NCI-H146 (cell line): ENCODE measurements at regions not wholly inside any gene's neighbourhood (a gene's known extent, or its start where the extent isn't known, plus 50 kb on each side); places are given as distances from the start of the nearest gene placed in this dataset.

Experiments
- DNase-seq: peaks from one replicate; lab custom pipeline; 2025; lab: John Stamatoyannopoulos, UW

DNA sequence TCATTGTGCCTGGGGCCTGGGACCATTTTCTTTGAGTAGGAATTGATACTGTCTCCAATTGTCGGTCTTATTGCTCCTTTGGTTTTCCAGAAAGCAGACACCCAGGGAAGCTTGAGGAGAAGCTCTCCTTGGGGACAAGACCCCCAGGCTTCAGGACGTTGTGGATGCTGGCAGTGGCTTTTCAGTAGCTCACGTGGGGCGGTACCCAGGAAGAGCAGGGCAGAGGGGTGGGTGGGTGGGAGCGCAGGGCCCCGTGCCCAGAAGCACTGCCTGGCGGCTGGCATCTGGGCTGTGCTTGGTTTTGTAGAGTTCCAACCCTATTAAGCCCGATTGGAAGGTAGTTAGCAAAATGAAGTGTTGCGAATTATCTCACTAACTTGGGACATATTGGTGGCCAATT, 374.2 kb upstream of the IRX1 start:
- no peak for DNase-seq

DNA sequence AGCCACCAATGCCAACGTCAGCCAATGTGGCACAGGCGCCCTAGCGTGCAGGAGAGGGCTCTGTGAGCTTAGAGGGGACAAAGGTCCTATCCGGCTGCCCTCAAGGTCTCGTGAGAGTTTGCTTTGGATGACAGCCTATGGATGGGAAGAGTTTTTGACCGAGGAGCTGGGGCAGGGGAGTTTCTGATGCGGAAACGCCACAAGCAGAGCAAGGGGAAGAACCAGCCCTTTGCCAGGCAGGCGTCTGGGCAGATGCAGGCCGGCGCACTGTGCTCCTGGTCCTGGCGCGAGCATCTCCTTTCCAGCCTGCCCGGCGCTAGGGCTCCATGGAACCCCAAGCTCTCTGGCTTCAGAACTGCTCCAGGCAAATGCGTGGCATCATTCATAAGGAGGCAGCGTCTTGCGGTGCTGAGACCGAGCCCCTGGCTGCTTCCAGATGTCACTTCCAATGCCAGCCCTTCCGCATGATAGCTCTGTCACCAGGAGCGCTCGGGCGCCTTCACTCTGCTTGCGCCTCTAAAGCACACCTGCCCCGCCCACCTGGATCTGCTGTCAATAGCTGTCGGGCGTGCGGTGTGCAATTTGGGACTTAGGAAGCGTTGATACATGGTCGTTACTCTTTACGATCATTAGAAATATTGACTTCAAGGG, 374.9 kb upstream of the IRX1 start:
- DNase-seq: no peak

DNA sequence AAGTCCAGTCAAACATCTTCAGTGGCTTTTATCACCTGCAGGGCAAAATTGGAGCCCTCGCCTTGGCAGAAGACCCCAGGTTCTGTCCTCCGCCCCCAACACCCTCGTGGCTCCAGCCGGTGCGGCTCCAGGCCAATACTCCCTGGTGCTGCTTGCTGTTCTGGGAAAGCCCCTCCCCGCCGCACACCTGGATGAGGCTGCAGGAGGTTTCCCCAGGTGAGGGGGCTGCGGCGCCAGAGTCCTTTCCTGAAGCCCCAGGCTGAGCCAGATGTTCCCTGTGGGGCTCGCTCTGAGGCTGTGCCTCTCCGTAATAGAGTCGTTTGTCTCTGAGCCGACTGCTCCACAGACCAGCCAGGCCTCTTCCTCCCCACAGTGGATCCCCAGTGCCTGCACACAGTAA, 375.4 kb upstream of the IRX1 start:
- no peak for DNase-seq

DNA sequence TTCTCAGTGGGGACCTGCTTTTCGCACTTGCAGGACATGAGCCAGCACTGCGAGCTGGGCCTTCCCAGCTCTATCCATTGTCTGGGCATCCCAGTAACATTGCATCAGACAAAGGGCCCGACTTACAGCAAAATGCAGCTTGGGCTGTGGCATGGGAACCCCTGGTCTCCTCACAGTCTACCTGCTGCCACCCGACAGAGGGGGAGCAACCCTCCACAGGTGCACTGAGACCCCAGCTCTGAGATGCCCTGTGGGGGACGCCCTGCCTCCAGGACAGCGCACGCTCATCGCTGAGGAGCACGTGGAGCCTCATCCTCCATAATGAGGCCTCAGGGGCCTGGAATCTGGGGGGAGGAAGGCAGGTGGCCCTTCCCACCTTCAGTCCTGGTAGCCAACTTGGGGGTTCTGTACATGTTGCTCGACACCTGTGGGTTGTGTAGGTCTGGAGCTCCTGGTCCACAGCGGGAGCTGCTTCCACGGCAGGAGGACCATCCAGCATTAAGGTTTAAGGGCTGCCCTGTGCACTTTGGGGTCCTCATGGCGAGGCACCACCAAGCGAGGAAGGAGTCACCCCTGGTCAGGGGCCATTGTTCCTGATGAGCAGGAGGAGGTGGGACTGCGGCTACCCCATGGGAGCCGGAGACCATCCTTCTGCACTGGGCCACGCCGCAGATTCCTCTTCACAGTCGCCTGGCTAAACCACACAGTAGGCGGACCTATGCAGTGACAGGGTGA, 376.5 kb upstream of the IRX1 start:
- DNase-seq: no peak

DNA sequence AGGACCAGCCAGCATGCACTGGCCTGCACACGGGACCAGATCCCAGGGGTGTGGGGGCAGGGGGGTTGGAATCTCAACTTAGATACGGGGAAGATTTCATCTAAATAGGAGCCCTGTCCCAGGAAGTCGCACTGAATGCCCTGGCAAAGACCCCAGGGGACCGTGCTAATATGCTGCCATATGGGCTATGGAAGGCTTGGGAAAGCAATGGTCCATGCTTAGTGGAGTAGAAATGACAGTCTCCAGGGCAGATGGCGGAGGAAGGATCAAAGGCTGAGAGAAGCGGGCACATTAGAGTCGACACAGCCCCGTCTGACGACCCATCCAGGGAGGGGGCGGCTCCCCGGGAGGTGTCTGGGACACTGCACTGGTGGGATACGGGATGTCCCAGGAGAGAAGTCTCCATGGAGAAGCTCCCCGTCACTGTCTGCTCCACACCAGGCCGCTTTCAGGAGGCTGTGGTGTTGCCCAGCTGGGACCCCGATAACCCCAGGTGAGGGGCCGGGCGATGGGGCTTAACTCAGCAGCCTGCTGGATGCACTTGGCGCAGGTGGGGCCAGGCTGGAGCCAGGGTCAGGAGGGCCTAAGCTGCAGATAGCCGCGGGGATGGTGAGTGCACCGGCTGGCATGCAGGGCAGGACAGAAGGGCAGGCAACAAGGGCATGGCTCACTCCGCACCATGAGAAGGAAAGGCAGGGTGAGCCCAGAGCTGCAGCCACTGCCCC, 377.7 kb upstream of the IRX1 start:
- DNase-seq: no peak

DNA sequence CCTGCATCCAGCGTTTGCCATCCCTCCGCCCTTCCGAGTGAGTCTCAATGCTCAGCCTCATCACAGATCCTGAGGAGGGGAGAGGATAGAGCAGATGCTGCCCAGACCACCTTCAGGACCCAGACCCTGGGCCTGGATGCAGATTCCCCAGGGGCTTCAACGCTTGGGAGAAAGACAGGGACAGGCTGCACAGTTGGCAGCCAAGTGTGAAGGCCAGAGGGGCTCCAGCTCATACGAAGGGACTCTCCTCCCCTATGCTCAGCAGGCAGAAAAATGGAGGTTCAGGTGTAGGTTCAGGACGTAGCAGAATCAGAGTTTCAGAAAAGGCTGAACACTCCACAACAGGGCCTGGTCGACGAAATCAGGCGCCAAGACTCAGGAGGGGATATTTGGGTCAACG, 378.5 kb upstream of the IRX1 start:
- DNase-seq: no peak

DNA sequence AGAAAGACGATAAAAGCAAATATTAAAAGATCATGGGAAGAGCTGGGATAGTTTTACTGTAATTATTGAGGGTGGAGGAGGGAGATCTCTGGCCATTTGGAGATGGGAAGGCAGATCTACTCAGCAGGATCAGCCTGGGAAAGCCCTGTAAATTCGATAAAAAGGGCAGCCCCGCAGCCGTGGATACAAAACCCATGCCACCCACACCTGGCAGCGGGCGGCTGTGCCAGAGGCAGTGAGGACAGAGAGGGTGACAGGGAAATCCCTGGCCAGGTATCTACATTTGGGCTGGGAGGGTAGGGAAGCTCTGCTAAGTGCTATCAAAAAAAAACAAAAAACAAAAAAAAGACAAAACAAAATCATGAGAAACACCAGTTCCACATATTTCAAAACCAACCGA, 379.2 kb upstream of the IRX1 start:
- DNase-seq: no peak

DNA sequence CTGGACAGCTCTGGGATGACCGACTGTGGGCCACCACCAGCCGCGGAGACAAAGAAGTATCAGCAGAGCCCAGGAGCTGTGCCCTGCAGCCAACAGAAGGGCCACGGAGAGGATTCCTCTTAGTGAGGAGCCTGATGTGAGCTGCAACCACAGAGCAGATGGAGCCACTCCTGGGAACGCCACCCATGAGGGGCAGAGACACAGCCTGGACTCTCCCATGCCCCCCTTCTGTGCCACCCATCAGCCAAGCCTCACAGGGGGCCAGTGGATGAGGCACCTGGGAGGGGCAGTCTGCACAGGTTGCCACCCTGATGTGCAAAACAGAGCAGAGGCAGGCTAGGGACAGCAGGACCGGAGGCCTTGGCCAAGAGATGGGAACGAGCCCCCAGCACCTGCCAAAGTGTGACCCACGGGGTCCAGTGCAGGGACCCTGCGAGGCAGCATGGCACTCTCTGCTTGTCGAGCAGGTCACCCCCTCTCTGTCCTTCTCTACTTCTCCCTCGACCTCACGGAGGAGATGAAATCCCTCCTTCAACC, 380.7 kb upstream of the IRX1 start:
- no peak for DNase-seq

DNA sequence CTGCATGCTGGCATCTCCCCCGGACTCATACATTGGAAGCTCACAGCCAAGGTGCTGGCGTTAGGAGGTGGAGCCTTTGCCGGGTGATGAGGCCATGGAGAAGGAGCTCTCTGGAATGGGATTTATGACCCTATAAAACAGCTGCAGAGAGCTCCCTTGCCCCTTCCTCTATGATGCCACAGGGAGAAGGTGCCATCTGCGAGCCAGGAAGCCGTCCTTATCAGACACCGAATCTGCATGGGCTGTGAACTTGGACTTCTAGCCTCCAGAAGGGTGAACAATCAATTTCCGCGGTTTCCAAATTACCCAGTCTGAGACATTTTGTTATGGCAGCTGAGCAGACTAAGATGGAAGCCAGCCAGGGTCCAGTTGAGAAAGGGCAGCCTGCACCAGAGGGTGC, 381.2 kb upstream of the IRX1 start:
- no peak for DNase-seq

DNA sequence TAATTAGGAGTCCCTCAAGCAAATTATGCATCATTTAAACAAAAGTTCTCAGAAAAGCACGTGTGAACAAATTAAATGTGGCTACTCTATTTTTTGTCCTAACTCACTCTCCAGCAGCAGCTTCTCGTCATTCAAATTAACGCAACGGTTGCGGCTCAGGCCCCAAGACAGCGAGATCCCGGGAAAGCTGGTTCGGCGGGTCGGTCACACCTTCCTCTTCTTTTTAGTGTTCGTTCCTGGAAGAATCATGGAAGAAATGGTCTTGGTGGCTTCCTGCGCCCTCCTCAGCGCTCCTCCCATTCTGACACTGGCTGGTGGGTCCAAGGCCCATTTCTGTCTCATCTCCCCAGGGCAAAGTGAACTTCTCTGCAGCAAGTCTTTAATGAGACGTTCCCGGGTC, 382.8 kb upstream of the IRX1 start:
- no peak for DNase-seq

DNA sequence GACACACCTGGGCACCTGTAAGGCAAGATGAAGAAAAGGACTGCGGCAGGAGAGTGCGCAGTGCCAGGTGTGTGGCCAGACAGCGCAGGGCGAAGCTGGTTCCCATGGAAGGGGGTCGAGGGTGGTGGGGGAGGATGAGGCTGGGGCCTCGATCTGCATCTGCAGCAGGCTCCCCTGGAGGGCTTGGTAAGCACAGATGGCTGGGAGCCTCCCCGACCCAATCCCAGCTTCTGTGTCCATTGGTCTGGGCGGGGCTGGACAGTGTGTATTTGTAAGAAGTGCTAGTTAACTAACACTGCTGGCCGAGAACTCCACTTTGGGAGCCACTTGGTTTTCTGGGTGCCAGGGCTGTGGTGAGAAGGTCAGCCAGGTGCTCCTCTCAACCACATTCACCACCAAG, 385.1 kb upstream of the IRX1 start:
- DNase-seq: no peak

DNA sequence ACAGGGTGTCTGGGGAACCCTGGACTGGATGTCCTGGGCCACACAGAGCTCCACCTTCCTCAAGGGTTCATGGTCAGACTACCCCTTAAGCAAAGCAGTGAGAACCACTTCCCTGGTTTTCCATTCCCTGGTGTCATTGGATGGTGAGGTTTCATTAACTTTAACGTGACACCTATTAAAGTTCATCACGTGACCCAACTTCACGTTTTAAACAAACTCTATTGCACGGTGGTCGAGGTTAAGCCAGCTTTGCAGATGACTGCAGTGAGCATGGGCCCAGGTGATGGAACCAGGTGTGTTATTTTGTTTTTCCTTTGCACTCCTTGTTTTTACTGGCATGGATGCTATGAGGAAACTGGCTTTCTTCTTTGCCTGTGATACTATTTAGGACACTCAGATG, 385.7 kb upstream of the IRX1 start:
- DNase-seq: no peak

DNA sequence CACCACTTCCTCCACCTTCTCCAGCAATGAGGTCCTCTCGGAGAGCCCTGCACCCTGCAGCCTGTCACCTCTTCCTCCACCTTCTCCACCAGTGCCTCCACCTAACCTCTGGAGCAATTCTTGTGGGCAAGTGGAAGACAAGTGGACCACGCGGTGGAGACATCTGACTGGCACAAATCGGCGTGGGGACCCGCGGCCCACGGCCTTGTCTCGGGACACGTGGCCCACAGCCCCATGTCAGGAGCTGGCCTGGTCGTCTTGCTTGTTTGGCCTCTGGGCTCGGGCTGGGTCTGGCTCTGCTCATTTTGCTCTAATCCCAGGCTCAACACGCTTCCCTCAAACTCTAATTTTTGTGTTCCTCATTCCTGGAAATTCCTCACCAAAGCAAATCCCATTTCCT, 393.1 kb upstream of the IRX1 start:
- no peak for DNase-seq

DNA sequence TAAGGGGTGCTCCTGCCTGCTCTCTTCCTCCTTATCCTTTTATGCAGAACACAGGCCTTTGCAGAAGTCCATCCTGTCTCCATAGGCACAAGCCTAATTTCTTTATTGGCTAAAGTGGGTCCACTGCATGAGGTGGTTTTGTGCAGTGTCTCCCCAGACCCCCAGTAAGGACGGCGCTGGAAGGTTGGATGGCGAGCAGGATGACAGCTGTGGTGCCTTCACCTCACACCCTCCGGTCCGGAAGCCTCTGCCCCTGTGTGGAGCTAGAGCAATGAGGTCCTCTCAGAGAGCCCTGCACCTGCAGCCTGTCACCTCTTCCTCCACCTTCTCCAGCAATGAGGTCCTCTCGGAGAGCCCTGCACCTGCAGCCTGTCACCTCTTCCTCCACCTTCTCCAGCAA, 393.7 kb upstream of the IRX1 start:
- DNase-seq: no peak

DNA sequence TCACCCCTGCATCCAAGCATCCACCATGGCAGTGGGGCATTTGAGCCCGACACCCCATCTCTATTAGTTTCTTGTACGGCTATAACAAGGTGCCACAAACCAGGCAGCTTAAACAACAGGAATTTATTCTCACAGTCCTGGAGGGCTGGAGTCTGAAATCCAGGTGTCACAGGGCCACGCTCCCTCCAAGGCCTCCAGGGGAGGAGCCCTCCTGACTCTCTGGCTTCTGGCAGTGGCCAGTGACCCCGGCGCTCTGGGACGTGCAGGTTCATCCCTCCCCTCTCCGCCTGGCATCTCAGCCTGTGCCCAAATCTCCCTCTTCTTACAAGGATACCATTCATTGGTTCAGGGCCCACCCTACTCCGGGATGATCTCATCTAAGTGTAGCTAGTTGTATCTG, 394.5 kb upstream of the IRX1 start:
- DNase-seq: no peak

DNA sequence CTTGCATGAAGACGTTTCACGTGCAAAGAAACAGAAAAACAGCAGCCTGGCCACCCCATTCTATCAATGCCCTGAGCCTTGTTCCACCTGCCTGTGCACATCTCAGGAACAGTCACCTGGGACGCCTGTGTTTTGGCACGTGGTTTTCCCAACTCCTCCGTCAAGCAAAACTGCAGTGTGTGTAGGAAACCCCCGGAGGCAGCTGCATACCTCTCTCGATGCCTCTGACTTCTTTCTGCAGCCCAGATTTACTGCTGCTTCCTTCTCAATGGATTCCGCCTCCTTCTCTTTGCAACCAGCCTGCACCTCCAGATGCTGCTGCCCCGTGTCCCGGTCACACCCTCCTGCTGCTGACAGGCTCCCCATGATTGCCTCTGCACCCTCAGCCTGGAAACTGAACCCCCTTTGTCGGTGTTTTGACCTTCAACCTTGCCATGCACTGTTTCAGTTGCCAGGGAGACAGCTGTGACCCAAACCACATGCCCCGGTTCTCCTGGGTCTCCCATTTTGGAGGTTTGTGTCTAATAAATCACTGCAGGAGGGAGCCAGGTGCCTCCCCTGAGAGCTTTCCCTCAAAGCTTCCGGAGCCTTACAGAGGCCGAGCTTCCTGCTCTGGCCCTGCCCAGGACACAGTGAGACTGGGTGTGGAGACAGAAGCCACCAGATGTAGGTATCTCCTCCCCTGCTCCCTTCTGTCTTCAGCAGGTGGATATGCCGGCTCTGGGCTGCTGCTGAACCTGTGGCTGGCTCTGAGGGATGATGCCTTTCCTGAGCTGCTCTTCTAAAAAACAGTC, 395.5 kb upstream of the IRX1 start:
- no peak for DNase-seq

DNA sequence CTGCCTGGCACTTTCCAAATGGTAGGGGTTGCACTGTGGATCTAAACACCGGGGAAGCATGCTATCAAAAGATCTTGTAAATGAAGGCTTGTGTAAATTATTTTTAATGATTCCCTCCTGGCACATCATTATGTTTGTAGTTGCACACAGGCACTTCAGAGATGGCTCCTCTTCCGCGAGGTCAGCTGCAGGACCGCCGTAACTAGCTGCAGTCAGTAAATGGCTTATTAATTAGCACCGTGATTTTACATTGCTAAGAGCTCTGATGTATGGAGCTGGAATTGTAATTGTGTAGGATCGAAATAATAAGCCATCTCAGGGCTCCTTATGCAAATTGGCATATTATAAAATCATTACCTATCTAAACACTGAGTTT, 397.6 kb upstream of the IRX1 start:
- no peak for DNase-seq

DNA sequence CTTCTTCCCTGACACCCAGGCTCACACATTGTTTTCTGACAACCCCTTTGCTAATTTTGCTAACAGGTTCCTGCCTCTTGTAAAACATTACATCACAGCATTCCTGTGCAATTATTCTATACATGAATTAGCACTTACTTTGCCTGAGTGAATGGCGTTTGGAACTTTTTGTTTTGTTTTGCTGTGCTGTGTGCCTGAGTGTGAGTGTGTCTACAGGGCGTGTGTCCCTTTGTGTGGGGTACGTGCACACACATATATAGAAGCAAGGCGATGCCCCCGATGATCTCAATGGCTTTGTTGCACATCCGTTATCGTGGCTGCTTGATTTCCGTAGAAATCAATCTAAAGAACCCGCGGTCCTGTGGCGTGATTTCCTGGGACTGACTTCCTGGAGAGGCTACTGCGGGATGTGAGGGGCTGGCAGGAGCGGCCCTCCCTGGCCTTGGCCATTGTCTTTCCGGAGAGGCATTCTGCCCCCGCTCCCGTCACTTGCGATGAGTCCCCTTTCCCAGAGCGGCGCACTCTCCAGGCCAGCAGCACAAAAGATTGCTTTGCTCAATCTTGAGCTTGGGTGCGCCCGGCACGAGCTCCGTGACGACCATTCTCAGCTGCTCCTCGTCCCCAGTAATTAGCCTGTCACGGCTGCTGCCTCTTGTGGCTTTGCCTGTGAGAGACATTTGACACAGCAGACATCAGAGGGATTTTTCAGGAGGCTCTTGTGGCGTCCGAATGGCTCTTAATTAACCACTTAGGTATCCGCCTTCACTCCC, 398.1 kb upstream of the IRX1 start:
- no peak for DNase-seq

DNA sequence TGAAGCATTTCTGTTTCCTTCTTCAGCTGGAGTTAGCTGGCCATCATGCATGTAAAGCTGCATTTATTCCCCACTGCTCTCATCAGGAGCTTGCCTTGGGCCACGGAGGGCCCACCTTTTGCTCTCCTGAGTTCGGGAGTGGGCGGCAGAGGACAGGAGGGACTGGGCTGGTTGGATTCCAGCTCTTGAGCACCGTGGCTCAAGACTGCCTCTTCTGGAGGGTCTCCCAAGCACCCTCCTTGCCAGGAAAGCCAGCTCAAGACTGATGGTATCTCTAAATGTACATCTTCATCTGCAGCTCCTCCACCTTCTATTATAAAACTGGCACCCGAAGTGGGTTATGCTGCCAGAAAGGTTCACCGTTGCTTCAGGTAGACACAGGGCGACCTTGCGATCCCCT, 399.6 kb upstream of the IRX1 start:
- DNase-seq: no peak

DNA sequence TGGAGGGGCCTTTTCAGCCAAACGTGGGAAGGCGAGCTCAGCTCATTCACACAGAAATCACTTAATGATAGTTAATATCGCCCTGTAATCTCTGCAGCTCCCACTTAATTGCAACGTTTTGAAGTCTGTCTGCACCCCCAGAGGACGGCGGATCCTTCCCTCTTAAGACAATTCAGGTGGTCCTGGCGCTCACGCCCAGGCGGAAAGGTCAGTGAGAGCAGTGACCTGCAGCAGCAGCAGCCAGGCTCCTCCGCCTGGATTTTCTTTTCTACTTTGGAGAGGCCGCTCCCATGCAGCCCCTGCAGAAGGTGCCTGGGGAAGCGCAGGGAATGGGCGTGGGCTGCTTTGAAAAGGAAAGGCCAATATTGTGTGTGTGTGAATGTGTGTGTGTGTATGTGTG, 400.9 kb upstream of the IRX1 start:
- no peak for DNase-seq

DNA sequence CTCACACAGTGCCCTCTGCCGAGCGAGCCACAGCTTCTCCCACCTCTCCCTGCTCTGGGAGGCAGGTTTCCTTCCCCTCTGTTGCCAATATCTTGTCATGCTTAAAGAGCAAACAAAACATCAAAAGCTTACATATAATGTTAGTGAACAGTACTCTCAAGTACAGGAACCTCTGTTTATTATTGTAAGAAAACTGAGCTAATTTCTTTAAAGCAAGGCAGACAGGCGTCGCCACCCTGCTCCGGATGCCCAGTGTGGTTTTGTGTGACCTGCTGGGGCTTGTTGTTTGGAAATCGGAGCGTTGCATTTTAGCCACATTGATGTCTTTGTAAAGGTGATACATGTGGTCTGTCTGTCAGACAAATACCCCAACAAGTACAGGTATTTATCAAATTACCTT, 401.4 kb upstream of the IRX1 start:
- DNase-seq: no peak

DNA sequence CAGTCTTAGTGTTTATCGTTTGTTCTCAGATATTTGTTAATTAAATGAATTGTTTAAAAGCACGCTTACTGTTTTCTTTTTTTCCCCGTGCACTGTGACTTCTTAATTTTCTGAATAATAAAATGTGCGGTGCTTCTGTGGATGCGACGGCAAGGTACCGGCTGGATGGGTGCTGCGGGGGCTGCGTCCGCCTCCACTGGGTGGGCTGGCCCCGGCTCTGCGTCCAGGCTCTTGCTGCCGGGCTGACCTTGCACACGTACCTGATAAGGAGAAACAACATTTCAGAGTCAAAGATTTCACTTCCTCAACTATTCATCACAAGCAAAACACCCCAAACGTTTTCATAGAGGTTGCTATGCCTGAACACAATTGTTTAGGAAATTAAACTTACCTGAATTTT, 404.0 kb upstream of the IRX1 start:
- no peak for DNase-seq
